Testis (tissue), 2 donors: ENCODE measurements at regions not wholly inside any gene's neighbourhood (a gene's known extent, or its start where the extent isn't known, plus 50 kb on each side); places are given as distances from the start of the nearest gene placed in this dataset.

Source experiments
- POLR2A ChIP-seq: fragments of 450-650 bp; IDR thresholded peaks from one replicate; pipeline ENCODE4 v1.6.1; 2017; ENCODE audit warnings: antibody characterized with exemption, mild to moderate bottlenecking, moderate library complexity
- TF ChIP-seq, protein P1 (sequence below), 3 experiments: fragments of 450-650 bp in 2 of 3; fragments of 200-600 bp in 1 of 3; sonication (generic) in 1 of 3; IDR thresholded peaks; one replicate each; pipeline ENCODE4 v1.5.1; 2016 to 2019; ENCODE audit warnings: antibody characterized with exemption in 3 of 3, mild to moderate bottlenecking in 2 of 3, moderate library complexity in 1 of 3

DNA sequence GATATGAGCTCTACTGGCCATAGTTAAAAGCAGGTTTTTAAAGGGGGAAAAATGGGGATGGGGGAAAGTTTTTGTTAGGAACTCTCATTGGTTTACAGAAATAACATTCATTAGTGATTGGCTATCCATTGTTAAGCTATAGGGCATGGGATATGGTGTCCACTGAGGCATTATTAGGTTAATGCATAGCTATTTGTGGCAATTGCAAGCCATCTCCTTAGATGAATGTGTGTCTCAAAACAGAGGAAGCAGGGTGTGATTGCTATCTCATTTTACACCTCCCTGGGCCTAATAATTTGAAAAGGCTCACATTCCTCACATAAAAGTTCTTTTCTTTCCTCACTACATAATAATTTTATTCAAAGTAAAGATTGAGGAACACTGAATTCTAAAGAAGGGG is 396.6 kb downstream of the TAFA4 start:
- TF ChIP-seq, protein P1, sequence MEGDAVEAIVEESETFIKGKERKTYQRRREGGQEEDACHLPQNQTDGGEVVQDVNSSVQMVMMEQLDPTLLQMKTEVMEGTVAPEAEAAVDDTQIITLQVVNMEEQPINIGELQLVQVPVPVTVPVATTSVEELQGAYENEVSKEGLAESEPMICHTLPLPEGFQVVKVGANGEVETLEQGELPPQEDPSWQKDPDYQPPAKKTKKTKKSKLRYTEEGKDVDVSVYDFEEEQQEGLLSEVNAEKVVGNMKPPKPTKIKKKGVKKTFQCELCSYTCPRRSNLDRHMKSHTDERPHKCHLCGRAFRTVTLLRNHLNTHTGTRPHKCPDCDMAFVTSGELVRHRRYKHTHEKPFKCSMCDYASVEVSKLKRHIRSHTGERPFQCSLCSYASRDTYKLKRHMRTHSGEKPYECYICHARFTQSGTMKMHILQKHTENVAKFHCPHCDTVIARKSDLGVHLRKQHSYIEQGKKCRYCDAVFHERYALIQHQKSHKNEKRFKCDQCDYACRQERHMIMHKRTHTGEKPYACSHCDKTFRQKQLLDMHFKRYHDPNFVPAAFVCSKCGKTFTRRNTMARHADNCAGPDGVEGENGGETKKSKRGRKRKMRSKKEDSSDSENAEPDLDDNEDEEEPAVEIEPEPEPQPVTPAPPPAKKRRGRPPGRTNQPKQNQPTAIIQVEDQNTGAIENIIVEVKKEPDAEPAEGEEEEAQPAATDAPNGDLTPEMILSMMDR (IDR thresholded peaks at IDR 0.05) = no peak
- TF ChIP-seq POLR2A = no peak
